ENCODE measurements at regions not wholly inside any gene's neighbourhood (a gene's known extent, or its start where the extent isn't known, plus 50 kb on each side); places are given as distances from the start of the nearest gene placed in this dataset.

- no peak for DNase-seq (ENCODE audit: low spot score)
- H3K27me3 ChIP-seq (replicated peaks; ENCODE audit: insufficient read depth), result no peaks in the 10 kb centered on the region
- TF ChIP-seq POLR2AphosphoS5 (IDR thresholded peaks at IDR 0.05), result no peak
- no peak for TF ChIP-seq POLR2A (IDR thresholded peaks at IDR 0.05)
- TF ChIP-seq CTCF (IDR thresholded peaks at IDR 0.05), result no peak
- no peak overlapping the region for H3K27ac ChIP-seq
- no peak overlapping the region for H3K4me3 ChIP-seq
- H3K4me1 ChIP-seq (replicated peaks), result no peaks in the 10 kb centered on the region
- H3K9me3 ChIP-seq, result no peaks in the 10 kb centered on the region
- H3K36me3 ChIP-seq, result no peaks in the 10 kb centered on the region
- WGBS, result 91% methylated on average over 5 of the region's 5 CpGs
- intact Hi-C loops (cut with DNase I), result no loop called here
Observed at GRCh38 chr7:41029072-41029499, 673.8 kb downstream of the INHBA start.

DNA sequence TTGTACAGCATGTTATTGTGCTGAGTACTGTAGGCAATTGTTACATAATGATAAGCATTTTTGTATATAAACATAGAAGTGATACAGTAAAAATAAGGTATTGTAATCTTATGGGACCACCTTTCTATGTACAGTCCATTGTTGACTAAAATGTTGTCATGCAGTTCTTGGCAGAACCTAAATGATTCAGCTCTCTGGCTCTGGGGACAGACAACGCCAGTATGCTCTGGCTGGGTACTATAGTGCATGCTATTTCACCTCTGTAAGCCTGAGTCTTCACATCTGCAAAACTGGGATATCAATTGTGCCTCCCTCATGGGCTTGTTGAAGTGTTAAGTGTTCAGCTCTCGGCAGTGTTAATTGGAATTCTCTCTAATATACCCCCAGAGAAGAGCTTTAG lies 674.3 kb downstream of the INHBA start:
- Histone ChIP-seq H3K9me3 (no peaks in the 10 kb centered on the region), H3K4me3 (no peak overlapping the region), H3K27me3 (replicated peaks; ENCODE audit: insufficient read depth) (no peaks in the 10 kb centered on the region), H3K4me1 (replicated peaks) (no peaks in the 10 kb centered on the region), H3K27ac (no peak overlapping the region), H3K36me3 (no peaks in the 10 kb centered on the region)
- TF ChIP-seq POLR2A (IDR thresholded peaks at IDR 0.05) (no peak), POLR2AphosphoS5 (IDR thresholded peaks at IDR 0.05) (no peak), CTCF (IDR thresholded peaks at IDR 0.05) (no peak)
- 88% methylated on average over 2 of the region's 2 CpGs for WGBS
- intact Hi-C loops (cut with DNase I), result no loop called here
- no peak for DNase-seq (ENCODE audit: low spot score)

DNA sequence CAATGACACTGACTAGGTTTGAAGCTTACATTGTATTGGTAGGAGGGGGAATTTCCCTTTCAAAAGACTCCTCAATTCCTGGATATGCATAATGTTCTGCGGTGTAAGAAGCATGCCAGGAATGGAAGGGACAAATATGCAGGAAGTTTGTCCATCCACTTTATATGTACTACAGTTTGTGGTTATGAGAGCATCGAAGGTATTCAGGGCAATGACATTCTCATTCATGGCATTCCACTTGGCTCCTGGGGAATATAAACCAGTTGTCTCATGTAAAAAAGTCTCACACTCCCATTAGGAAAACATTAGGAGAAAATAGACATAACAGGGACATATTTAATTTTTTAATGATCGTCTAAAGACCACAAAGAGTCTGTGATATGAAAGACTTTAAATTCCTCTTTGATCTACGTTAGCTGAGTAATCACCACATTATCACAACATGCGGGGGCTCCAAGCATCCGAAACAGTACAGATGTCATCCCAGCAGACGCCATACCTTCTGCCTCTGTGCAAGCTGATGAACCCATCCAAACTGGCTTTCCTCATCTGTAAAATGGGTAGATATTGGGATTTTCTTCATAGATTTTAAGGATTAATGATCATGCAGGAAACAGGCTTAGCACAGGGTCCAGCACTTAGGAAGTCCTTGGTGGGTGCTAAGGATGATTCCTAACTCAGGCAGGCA lies 675.3 kb downstream of the INHBA start:
- no peaks in the 10 kb centered on the region for H3K36me3 ChIP-seq
- H3K4me1 ChIP-seq (replicated peaks), result no peaks in the 10 kb centered on the region
- no peak for DNase-seq (ENCODE audit: low spot score)
- no peaks in the 10 kb centered on the region for H3K27me3 ChIP-seq (replicated peaks; ENCODE audit: insufficient read depth)
- 84% methylated on average over 7 of the region's 7 CpGs for WGBS
- H3K9me3 ChIP-seq, result no peaks in the 10 kb centered on the region
- TF ChIP-seq POLR2AphosphoS5 (IDR thresholded peaks at IDR 0.05) (no peak), CTCF (IDR thresholded peaks at IDR 0.05) (no peak), POLR2A (IDR thresholded peaks at IDR 0.05) (no peak)
- no peak overlapping the region for H3K27ac ChIP-seq
- no peak overlapping the region for H3K4me3 ChIP-seq
- intact Hi-C loops (cut with DNase I), result no loop called here

DNA sequence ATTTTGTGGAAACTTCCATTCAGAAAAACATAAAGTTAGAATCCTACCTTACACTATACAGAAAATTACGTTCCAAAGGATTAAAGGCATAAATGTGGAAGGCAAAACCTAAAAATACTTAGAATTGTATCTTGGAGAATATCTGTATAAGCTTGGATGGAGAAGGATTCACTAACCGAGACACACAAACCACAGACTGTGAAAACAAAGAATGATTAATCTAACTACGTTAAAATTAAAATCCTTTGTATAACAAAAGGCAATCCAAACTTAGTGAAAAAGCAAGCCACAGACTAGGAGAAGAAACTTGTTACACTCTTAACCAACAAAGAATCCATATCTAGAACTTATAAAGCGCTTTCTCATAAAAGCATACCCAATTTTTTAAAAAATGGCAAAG lies 678.8 kb downstream of the INHBA start:
- Histone ChIP-seq H3K27ac (no peak overlapping the region), H3K4me3 (no peak overlapping the region), H3K27me3 (replicated peaks; ENCODE audit: insufficient read depth) (no peaks in the 10 kb centered on the region), H3K36me3 (no peaks in the 10 kb centered on the region), H3K4me1 (replicated peaks) (no peaks in the 10 kb centered on the region), H3K9me3 (no peaks in the 10 kb centered on the region)
- intact Hi-C loops (cut with DNase I), result no loop called here
- TF ChIP-seq POLR2AphosphoS5 (IDR thresholded peaks at IDR 0.05) (no peak), POLR2A (IDR thresholded peaks at IDR 0.05) (no peak), CTCF (IDR thresholded peaks at IDR 0.05) (no peak)
- WGBS, result 84% methylated on average over 4 of the region's 4 CpGs
- DNase-seq (ENCODE audit: low spot score), result no peak

DNA sequence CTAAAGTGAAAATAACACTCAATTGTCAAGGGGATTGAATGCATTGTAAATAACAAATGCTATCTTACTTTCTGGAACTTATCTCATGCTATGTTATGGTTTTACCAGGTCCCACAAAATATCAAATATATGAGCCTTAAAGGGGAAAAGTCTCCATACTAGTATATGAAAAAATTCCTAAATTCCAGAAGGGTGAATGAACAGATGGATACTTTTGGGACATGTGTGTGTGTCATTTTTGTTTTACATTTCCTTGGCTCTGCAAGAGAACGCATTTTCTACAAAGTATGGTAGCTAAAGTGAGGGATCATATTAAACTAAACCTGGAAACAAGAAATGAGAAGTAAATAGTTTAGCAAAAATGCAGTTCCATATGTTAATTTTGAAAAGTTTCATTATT lies 682.8 kb downstream of the INHBA start:
- Histone ChIP-seq H3K4me3 (no peak overlapping the region), H3K9me3 (no peaks in the 10 kb centered on the region), H3K27ac (no peak overlapping the region), H3K36me3 (no peaks in the 10 kb centered on the region), H3K27me3 (replicated peaks; ENCODE audit: insufficient read depth) (no peaks in the 10 kb centered on the region), H3K4me1 (replicated peaks) (no peaks in the 10 kb centered on the region)
- intact Hi-C loops (cut with DNase I), result no loop called here
- no peak for TF ChIP-seq POLR2AphosphoS5 (IDR thresholded peaks at IDR 0.05)
- no peak for TF ChIP-seq POLR2A (IDR thresholded peaks at IDR 0.05)
- no peak for TF ChIP-seq CTCF (IDR thresholded peaks at IDR 0.05)
- DNase-seq (ENCODE audit: low spot score), result no peak
- 100% methylated on average over 1 of the region's 1 CpG for WGBS
